ENCODE measurements at regions not wholly inside any gene's neighbourhood (a gene's known extent, or its start where the extent isn't known, plus 50 kb on each side); places are given as distances from the start of the nearest gene placed in this dataset.
"Not testable (repeated sequence)": the region's sequence is repeated elsewhere in the genome, so short reads cannot be mapped to it uniquely, and the experiment has no call there.

DNA sequence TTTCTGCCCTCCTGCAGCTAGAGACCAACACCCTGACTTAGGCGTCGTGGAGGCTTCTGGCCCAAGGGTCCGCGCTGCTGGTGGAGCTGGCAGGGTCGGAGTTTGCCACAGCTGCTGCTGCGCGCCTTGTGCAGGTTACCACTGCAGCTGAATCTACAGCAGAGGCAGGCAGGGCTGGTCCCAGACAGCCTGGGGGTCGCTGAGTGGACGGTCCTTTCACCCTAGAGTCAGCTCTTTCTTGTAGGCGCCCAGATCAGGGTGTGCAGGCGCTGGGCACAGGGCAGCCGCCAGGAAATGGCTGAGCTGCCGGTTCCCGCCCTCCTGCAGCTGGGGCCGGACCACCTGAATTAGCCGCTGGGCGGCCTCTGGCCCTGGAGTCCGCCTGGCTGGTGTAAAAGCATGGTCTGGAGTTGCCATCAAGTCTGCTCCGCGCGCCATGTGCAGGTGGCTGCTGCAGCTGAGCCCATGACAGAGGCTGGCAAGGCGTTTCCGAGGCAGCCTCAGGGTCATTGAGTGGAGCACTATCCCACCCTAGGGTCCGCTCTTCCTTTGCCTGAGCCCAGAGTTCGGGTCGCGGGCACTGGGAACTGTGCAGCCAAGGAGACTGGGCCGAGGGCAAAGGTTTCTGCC is 144.3 kb downstream of the CCDC74A start:
- H3K27me3 ChIP-seq; H3K27ac ChIP-seq; ATAC-seq (ENCODE audit: low FRiP score in 2 of 2); H3K9me3 ChIP-seq; H3K36me3 ChIP-seq: not testable (repeated sequence)
- Histone ChIP-seq H3K4me1 (peaks cover 19 to 24% (median 22%) of the 10 kb centered on the region in 4 donors), H3K4me3 (peak overlapping the region in 1 of 4 donors; percentile 32)
- peak in 1 of 2 donors; percentile 70 for DNase-seq
- WGBS, 2 donors: 67% methylated on average over 27 of the region's 28 CpGs; no CpG with 5 or more reads in 1 of the 2 donors

DNA sequence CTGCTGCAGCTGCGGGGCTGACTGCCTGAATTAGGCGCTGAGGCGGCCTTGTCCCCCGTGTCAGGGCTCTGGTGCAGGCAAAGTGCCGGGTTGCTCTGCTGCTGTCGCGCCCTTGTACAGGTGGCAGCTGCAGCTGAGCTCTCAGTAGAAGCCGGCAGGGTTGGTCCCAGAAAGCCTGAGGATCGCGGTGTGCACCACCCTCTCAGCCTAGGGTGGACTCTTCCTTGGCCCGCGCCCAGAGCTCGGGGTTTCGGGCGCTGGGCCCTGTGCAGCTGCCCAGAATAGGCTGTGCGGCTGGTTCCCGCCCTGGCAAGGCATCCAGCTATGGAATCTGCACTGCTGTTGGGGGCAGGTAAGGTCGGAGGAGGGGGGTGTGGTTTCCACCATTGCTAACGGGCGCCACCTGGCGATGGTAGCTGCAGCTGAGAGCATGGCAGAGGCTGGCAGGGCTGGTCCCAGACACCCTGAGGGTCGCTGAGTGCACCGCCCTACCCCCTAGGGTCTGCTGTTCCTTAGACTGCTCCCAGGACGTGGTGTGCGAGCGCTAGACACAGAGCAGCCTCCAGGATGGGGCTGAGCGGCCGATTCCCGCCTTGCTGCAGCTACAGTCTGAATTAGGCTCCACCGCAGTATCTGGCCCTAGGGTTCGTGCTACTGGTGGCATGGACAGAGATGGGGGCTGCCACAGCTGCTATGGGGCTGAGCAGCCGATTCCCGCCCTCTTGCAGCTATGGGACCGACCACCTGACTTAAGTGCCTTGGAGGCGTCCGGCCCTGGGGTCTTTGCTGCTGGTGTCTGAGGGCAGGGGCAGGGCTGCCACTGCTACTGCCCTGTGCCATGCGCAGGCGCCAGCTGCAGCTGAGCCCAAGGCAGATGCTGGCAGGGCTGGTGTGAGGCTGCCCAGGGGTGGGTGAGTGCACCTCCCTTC is 145.0 kb downstream of the CCDC74A start:
- not testable (repeated sequence) for H3K9me3 ChIP-seq, H3K27me3 ChIP-seq, H3K27ac ChIP-seq, H3K36me3 ChIP-seq
- TF ChIP-seq, protein P1, sequence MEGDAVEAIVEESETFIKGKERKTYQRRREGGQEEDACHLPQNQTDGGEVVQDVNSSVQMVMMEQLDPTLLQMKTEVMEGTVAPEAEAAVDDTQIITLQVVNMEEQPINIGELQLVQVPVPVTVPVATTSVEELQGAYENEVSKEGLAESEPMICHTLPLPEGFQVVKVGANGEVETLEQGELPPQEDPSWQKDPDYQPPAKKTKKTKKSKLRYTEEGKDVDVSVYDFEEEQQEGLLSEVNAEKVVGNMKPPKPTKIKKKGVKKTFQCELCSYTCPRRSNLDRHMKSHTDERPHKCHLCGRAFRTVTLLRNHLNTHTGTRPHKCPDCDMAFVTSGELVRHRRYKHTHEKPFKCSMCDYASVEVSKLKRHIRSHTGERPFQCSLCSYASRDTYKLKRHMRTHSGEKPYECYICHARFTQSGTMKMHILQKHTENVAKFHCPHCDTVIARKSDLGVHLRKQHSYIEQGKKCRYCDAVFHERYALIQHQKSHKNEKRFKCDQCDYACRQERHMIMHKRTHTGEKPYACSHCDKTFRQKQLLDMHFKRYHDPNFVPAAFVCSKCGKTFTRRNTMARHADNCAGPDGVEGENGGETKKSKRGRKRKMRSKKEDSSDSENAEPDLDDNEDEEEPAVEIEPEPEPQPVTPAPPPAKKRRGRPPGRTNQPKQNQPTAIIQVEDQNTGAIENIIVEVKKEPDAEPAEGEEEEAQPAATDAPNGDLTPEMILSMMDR (IDR thresholded peaks at IDR 0.05): peak; percentile 35 to 78 (median 56)
- WGBS, 2 donors: 9% methylated on average over 27 of the region's 38 CpGs; no CpG with 5 or more reads in 1 of the 2 donors
- peak; percentile 73 to 84 for DNase-seq
- peaks cover 19 to 24% (median 22%) of the 10 kb centered on the region in 4 donors for H3K4me1 ChIP-seq
- peak; percentile 94 to 97 for ATAC-seq (ENCODE audit: low FRiP score in 2 of 2)
- H3K4me3 ChIP-seq: peak overlapping the region in 3 of 4 donors; percentile 26 to 37 (median 32)

DNA sequence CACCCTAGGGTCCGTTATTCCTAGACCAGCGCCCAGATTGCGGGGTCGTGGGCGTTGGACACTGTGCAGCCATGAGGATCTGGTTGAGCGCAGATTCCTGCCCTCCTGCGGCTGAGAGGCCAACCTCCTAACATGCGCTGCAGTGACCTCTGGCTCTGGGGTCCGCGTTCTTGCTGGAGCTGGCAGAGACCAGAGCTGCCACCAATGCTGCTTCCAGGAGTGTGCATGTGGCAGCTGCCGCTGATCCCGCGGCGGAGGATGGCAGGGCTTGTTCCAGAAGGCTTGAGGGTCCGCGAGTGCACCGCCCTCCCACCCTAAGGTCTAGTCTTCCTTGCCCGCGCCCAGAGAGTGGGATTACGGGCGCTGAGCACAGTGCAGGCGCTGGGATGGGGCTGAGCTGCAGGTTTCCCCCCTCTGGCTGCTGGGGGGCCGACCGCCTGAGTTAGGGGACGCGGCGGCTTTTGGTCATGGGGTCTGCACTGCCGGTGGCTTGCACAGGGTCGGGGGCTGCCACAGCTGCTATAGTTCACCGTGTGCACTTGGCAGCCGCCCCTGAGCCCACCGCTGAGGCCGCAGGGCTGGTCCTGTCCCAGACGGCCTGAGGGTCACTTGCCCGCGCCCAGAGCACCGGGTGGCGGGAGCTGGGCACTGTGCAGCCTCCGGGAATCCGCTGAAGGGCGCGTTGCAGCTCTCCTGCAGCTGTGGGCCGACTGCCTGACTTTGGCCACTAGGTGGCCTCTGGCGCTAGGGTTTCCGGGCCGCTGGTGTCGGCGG is 145.9 kb downstream of the CCDC74A start:
- DNase-seq: peak; percentile 84 to 92
- H3K4me3 ChIP-seq: peak overlapping the region in 3 of 4 donors; percentile 26 to 37 (median 32)
- no peaks in the 10 kb centered on the region for H3K9me3 ChIP-seq
- ATAC-seq (ENCODE audit: low FRiP score in 2 of 2): peak; percentile 92 to 98
- TF ChIP-seq, protein P1 (IDR thresholded peaks at IDR 0.05): peak; percentile 81 to 94 (median 90)
- TF ChIP-seq POLR2AphosphoS5 (IDR thresholded peaks at IDR 0.05): no peak
- 0 to 4% methylated on average over 5 to 25 of the region's 48 CpGs for WGBS, 2 donors
- H3K4me1 ChIP-seq: peaks cover 19 to 24% (median 22%) of the 10 kb centered on the region in 4 donors
- H3K27me3 ChIP-seq: peaks cover 0 to 9% (median 6%) of the 10 kb centered on the region in 4 donors
- H3K27ac ChIP-seq: no peak overlapping the region
- no peaks in the 10 kb centered on the region for H3K36me3 ChIP-seq

DNA sequence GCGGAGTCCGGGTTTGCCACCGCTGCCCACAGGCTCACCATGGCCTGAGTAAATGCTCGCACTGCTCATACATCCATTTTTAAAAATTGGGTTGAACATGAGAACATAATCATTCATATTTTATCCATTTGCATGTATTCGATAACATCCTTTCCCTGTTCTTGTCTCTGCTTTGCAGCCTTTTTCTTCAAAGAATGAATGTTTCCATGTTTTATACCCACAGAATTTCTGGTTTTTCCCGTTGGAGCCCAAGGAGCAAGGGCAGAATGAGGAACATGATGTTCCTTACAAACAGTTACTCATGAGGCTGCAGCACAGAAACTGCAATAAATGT is 146.5 kb downstream of the CCDC74A start:
- Histone ChIP-seq H3K9me3 (no peaks in the 10 kb centered on the region), H3K27me3 (peaks cover 0 to 9% (median 6%) of the 10 kb centered on the region in 4 donors), H3K4me1 (peaks cover 19 to 24% (median 22%) of the 10 kb centered on the region in 4 donors), H3K36me3 (no peaks in the 10 kb centered on the region), H3K4me3 (peak overlapping the region in 2 of 4 donors; percentile 26 to 37), H3K27ac (no peak overlapping the region)
- ATAC-seq (ENCODE audit: low FRiP score in 2 of 2): no peak
- 2 to 4% methylated on average over 6 of the region's 6 CpGs for WGBS, 2 donors
- no peak for TF ChIP-seq POLR2A (IDR thresholded peaks at IDR 0.05)
- TF ChIP-seq POLR2AphosphoS5 (IDR thresholded peaks at IDR 0.05): no peak
- TF ChIP-seq EP300 (IDR thresholded peaks at IDR 0.05): no peak
- TF ChIP-seq, protein P1 (IDR thresholded peaks at IDR 0.05): no peak
- DNase-seq: no peak

DNA sequence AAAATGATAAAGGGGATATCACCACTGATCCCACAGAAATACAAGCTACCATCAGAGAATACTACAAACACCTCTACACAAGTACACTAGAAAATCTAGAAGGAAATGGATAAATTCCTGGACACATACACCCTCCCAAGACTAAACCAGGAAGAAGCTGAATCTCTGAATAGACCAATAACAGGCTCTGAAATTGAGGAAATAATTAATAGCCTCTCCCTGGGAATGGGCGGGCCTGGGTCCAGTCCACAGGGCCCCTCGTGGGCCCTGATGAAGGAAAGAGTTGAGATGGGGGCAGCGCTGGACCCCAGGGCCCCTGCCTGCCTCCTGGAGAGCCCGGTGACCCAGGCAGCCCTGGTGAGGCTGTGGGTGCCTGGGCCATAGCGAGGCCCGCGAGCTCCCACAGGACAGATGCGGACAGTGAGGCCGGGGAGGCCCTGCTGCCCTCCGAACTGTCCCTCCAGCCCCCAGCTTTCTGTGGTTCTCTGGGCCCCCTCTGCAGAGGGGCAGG is 154.0 kb downstream of the CCDC74A start:
- peak in 1 of 2 donors; percentile 81 for DNase-seq

More for the DNA sequence above, 154.0 kb downstream of the CCDC74A start:
- 22 to 41% methylated on average over 7 to 9 of the region's 10 CpGs for WGBS, 2 donors
- H3K4me1 ChIP-seq, H3K9me3 ChIP-seq, H3K36me3 ChIP-seq, H3K27me3 ChIP-seq: not testable (repeated sequence)
- Histone ChIP-seq H3K4me3 (peak overlapping the region; percentile 14 to 75 (median 62)), H3K27ac (peak overlapping the region; percentile 72 to 89 (median 82))
- ATAC-seq (ENCODE audit: low FRiP score in 2 of 2): peak; percentile 53 to 71

All from upper lobe of left lung (tissue), 6 donors.